ENCODE measurements at regions not wholly inside any gene's neighbourhood (a gene's known extent, or its start where the extent isn't known, plus 50 kb on each side); places are given as distances from the start of the nearest gene placed in this dataset.

DNA sequence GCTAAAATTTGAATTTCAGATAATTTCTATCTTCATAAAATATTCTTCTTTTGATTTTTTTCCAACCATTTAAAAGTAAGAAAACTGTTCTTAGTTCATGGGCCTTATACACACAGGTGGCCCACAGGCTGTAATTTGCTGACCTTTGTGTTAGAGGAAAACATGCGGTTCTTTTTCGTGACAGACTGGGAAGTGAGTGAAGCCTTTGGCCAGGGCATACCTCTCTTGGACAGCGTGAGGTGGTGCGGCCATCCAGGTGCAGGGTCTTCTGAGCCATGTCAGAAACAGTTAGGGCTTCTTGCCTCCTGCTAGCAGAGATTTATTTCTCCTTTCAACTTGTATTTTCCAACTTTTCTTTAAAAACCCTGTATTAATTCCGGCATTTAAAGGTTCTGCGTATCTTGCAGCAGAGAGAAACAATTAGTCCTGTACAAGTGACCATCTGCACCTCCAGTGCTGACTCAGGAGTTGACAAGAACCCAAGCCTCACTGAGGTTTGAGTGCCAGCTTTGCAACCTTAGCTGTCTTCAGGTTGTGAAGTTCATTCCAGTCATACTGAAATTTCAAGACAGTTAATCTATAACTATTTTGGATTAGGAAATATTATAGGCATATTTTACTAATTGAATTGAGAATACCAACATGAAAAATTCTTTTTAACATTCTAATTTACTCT, 177.8 kb downstream of the LY86 start:
- TF ChIP-seq, protein P1, sequence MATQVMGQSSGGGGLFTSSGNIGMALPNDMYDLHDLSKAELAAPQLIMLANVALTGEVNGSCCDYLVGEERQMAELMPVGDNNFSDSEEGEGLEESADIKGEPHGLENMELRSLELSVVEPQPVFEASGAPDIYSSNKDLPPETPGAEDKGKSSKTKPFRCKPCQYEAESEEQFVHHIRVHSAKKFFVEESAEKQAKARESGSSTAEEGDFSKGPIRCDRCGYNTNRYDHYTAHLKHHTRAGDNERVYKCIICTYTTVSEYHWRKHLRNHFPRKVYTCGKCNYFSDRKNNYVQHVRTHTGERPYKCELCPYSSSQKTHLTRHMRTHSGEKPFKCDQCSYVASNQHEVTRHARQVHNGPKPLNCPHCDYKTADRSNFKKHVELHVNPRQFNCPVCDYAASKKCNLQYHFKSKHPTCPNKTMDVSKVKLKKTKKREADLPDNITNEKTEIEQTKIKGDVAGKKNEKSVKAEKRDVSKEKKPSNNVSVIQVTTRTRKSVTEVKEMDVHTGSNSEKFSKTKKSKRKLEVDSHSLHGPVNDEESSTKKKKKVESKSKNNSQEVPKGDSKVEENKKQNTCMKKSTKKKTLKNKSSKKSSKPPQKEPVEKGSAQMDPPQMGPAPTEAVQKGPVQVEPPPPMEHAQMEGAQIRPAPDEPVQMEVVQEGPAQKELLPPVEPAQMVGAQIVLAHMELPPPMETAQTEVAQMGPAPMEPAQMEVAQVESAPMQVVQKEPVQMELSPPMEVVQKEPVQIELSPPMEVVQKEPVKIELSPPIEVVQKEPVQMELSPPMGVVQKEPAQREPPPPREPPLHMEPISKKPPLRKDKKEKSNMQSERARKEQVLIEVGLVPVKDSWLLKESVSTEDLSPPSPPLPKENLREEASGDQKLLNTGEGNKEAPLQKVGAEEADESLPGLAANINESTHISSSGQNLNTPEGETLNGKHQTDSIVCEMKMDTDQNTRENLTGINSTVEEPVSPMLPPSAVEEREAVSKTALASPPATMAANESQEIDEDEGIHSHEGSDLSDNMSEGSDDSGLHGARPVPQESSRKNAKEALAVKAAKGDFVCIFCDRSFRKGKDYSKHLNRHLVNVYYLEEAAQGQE (IDR thresholded peaks at IDR 0.05; ENCODE audit: insufficient read depth in 1 of 2, low read depth in 2 of 2, low read length in 2 of 2) = no peak
- TF ChIP-seq FOXP2 (optimal IDR thresholded peaks at IDR 0.05; ENCODE audit: borderline replicate concordance, extremely low read depth, extremely low read length, insufficient read depth) (no peak), POLR2AphosphoS5 (IDR thresholded peaks at IDR 0.05; ENCODE audit: low read depth, low read length) (no peak), SIN3A (IDR thresholded peaks at IDR 0.05; ENCODE audit: borderline replicate concordance, insufficient read depth, low read length) (no peak), TAF1 (IDR thresholded peaks at IDR 0.05; ENCODE audit: borderline replicate concordance, insufficient read depth, low read length) (no peak)

DNA sequence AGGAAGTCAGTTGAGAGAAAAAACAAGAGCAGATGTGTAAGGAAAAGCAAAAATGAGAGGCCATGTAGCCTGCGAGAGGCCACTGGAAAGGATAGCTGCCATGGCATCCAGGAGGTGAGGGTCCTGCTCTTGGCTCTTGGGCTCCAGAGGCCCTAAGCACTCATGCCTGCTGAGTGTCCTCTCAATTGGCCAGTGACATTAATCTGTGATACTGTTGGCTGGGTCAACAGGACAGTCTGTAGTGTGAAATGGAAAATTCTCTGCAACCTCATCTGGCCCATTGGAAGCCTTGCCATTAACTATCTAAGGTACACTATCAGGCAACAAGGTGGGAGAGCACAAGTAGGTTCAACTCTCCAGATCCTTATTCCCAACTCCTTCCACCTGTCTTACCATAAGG, 180.9 kb downstream of the LY86 start:
- no peak for TF ChIP-seq POLR2AphosphoS5 (IDR thresholded peaks at IDR 0.05; ENCODE audit: low read depth, low read length)
- no peak for TF ChIP-seq SIN3A (IDR thresholded peaks at IDR 0.05; ENCODE audit: borderline replicate concordance, insufficient read depth, low read length)
- TF ChIP-seq, protein P1 (IDR thresholded peaks at IDR 0.05; ENCODE audit: insufficient read depth in 1 of 2, low read depth in 2 of 2, low read length in 2 of 2) = no peak
- TF ChIP-seq FOXP2 (optimal IDR thresholded peaks at IDR 0.05; ENCODE audit: borderline replicate concordance, extremely low read depth, extremely low read length, insufficient read depth) = no peak
- no peak for TF ChIP-seq TAF1 (IDR thresholded peaks at IDR 0.05; ENCODE audit: borderline replicate concordance, insufficient read depth, low read length)

DNA sequence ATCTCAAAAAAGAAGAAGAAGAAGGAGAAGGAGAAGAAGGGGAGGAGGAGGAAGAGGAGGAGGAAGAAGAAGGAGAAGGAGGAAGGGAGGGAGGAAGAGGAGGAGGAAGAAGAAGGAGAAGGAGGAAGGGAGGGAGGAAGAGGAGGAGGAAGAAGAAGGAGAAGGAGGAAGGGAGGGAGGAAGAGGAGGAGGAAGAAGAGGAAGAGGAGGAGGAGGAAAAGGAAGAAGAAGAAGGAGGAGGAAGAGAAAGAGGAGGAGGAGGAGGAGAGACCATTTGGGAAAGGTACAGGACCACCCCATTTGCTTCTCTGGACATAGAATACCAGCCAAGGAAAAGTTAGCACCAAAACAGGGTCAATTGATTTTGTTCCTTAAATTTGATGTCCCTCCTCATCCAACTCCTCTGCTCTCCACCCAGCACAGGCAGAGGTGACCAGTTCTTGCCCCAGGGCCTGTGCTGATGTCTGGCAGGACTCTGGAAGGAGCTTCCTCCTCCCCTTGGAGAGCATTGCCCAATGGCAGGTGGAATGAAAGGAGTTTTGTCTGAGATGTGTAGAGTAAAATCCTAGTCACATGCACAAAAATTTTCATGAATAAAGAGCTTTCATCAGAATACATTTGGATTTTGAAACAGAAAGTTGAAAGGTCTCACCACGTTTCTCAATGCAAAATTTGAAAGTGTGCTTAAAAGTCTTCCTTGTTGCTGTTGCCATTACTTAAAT, 182.9 kb downstream of the LY86 start:
- TF ChIP-seq SIN3A (IDR thresholded peaks at IDR 0.05; ENCODE audit: borderline replicate concordance, insufficient read depth, low read length) (no peak), TAF1 (IDR thresholded peaks at IDR 0.05; ENCODE audit: borderline replicate concordance, insufficient read depth, low read length) (no peak), FOXP2 (optimal IDR thresholded peaks at IDR 0.05; ENCODE audit: borderline replicate concordance, extremely low read depth, extremely low read length, insufficient read depth) (no peak), POLR2AphosphoS5 (IDR thresholded peaks at IDR 0.05; ENCODE audit: low read depth, low read length) (no peak)
- TF ChIP-seq, protein P1 (IDR thresholded peaks at IDR 0.05; ENCODE audit: insufficient read depth in 1 of 2, low read depth in 2 of 2, low read length in 2 of 2) = no peak

DNA sequence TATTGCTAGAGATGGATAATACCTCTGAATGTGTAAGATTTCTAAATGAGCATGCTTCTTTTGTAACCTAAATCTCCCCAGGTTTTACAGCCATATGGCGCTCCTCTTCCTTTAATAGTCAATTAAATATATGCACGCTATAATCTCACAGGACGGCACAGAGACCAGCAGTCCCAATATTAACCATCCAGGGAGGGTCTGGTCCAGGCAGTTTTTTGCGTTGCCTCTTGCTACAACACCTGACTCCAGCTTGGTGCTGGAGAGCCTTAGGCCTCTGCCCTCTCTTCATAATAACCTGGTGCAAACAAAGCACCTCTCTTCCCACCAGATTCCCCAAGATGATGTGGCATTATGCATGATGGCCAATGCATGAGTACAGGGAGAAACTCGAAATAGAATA, 183.4 kb downstream of the LY86 start:
- TF ChIP-seq POLR2AphosphoS5 (IDR thresholded peaks at IDR 0.05; ENCODE audit: low read depth, low read length) (no peak), TAF1 (IDR thresholded peaks at IDR 0.05; ENCODE audit: borderline replicate concordance, insufficient read depth, low read length) (no peak), FOXP2 (optimal IDR thresholded peaks at IDR 0.05; ENCODE audit: borderline replicate concordance, extremely low read depth, extremely low read length, insufficient read depth) (no peak), SIN3A (IDR thresholded peaks at IDR 0.05; ENCODE audit: borderline replicate concordance, insufficient read depth, low read length) (no peak)
- TF ChIP-seq, protein P1 (IDR thresholded peaks at IDR 0.05; ENCODE audit: insufficient read depth in 1 of 2, low read depth in 2 of 2, low read length in 2 of 2) = no peak
